Activated T-cell treated with anti-CD3 and anti-CD28 coated beads, Interleukin-2, amount 50 U/mL, for 4 hours (primary cell): ENCODE measurements at regions not wholly inside any gene's neighbourhood (a gene's known extent, or its start where the extent isn't known, plus 50 kb on each side); places are given as distances from the start of the nearest gene placed in this dataset.
"Not testable (repeated sequence)": the region's sequence is repeated elsewhere in the genome, so short reads cannot be mapped to it uniquely, and the experiment has no call there.

Experiments used
- ATAC-seq, 2 donors: fragments of 200-7000 bp; cut with Tn5 transposase; one replicate each; pipeline ENCODE4 v1.10.0; 2021
- DNase-seq: peaks from one replicate; pipeline ENCODE4 v3.0.0-alpha.2; 2020
- H3K27me3 Mint-ChIP-seq: one replicate; pipeline ENCODE4 v1.8.0; 2021; ENCODE audit warnings: low read depth, mixed read lengths
- H3K36me3 Mint-ChIP-seq: one replicate; pipeline ENCODE4 v1.8.0; 2022; ENCODE audit warnings: mixed read lengths; ENCODE audit not compliant: insufficient read depth
- H3K4me1 Mint-ChIP-seq: one replicate; pipeline ENCODE4 v1.8.0; 2021; ENCODE audit warnings: low read depth, mixed read lengths
- H3K4me3 Mint-ChIP-seq: one replicate; pipeline ENCODE4 v1.8.0; 2021; ENCODE audit warnings: mild to moderate bottlenecking, moderate library complexity, mixed read lengths
- H3K9me3 Mint-ChIP-seq: one replicate; pipeline ENCODE4 v1.8.0; 2021; ENCODE audit warnings: mixed read lengths

DNA sequence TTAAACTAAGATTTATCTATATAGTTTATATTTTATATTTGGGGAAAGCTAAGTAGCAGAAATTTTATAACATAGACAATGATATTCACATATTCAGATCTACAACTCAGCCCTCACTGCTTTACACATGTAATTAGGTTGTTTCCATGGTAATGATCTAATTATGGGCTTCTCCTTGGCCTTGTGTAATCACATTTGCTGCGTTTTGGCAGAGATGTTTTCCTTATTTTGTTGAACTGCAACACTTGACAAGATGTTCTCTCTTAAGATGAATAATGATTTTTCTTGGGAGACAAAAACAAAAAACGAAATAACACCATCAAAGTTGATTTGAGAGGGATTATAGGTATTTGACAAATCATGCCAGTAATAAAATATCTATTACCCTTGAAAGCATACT, 635.6 kb upstream of the TBL1XR1 start:
- Mint-ChIP-seq H3K4me1 (peaks cover 3% of the 10 kb centered on the region), H3K9me3 (no peaks in the 10 kb centered on the region), H3K4me3 (no peak overlapping the region), H3K27me3 (no peaks in the 10 kb centered on the region), H3K36me3 (no peaks in the 10 kb centered on the region)
- ATAC-seq, result no peak
- no peak for DNase-seq

GRCh38 chr3:177833332-177833731, 636.0 kb upstream of the TBL1XR1 start:
- Mint-ChIP-seq H3K4me1 (peaks cover 3% of the 10 kb centered on the region), H3K9me3 (no peaks in the 10 kb centered on the region), H3K27me3 (no peaks in the 10 kb centered on the region), H3K36me3 (no peaks in the 10 kb centered on the region), H3K4me3 (no peak overlapping the region)
- no peak for DNase-seq
- ATAC-seq, result no peak

DNA sequence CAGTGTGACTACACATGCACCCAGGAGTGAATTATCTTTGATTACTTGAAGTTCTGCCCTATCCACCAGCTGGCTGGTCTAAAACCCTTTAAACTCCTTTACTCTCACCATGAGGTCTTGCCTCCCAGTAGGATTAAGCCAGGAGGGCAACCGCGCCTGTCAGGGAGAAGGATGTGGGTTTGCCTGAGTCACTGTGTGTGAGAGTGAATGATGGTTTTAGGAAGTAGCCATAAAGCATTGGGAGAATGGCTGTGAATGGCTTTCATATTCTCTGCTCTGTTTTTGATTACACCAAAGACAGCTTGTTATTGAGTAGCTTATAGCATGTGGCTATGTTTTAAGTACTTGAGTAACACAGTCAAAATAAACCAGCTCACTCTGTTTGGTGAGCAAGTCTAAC, 637.7 kb upstream of the TBL1XR1 start:
- H3K4me3 Mint-ChIP-seq, result no peak overlapping the region
- no peaks in the 10 kb centered on the region for H3K27me3 Mint-ChIP-seq
- ATAC-seq, result no peak
- no peak for DNase-seq
- H3K9me3 Mint-ChIP-seq, result no peaks in the 10 kb centered on the region
- H3K4me1 Mint-ChIP-seq, result peaks cover 3% of the 10 kb centered on the region
- H3K36me3 Mint-ChIP-seq, result no peaks in the 10 kb centered on the region

DNA sequence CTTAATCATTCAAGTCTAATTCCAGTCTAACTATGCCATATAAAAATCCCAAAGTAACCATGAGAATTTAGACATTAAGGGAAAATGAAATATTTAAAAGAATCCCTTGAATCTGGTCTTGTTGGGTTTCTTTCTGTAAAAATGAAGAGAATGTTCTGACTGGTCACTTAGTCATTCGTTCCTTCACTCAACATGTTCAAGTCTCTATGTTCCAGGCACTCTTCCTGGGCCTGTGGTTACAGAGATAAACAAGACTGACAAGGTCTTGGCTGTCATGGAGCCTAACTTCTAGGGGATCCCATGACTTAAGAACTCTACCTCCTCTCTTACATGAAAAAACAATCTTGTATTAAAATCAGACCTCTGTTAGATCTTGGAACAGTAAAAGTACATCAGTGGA, 638.6 kb upstream of the TBL1XR1 start:
- Mint-ChIP-seq H3K4me1 (peaks cover 3% of the 10 kb centered on the region), H3K27me3 (no peaks in the 10 kb centered on the region), H3K36me3 (no peaks in the 10 kb centered on the region), H3K9me3 (no peaks in the 10 kb centered on the region), H3K4me3 (no peak overlapping the region)
- ATAC-seq (no peak), DNase-seq (no peak)

- peaks cover 3% of the 10 kb centered on the region for H3K4me1 Mint-ChIP-seq
- no peak overlapping the region for H3K4me3 Mint-ChIP-seq
- no peak for DNase-seq
- no peak for ATAC-seq
- no peaks in the 10 kb centered on the region for H3K27me3 Mint-ChIP-seq
- H3K9me3 Mint-ChIP-seq, result no peaks in the 10 kb centered on the region
- no peaks in the 10 kb centered on the region for H3K36me3 Mint-ChIP-seq
Measured at GRCh38 chr3:177836671-177837070, 639.4 kb upstream of the TBL1XR1 start.

- Mint-ChIP-seq H3K4me1 (peaks cover 3% of the 10 kb centered on the region), H3K4me3 (no peak overlapping the region), H3K27me3 (no peaks in the 10 kb centered on the region), H3K36me3 (no peaks in the 10 kb centered on the region), H3K9me3 (no peaks in the 10 kb centered on the region)
- no peak for DNase-seq
- no peak for ATAC-seq
Measured at GRCh38 chr3:177837951-177838655, 640.8 kb upstream of the TBL1XR1 start.

DNA sequence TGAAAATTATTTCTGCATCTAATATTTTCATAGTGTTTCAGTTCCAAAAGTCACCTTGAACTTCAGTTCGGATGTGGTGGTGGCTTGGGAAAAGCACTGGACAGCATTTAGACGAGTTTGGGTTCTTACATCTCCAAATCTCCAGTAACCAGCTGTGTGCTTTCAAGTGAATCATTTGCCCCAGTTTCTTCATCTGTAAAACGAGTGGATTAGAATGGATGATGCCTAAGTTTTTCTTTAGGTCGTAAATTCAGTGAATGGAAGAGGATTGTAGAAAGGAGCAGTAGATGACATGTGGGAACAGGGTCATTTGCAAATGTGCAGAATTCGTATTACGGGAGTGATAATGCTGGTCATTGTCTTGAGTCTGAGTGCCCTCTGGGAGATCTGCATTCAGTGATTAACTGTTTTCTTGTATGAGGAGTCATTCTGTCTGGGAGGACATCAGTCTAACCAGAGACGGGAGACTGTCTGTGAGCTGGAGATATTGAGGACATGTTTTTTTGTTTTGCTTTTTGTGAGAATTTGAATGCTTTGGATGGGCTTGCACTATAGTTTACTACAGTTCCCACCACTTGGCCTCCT, 641.6 kb upstream of the TBL1XR1 start:
- no peaks in the 10 kb centered on the region for H3K27me3 Mint-ChIP-seq
- no peak for DNase-seq
- H3K9me3 Mint-ChIP-seq, result no peaks in the 10 kb centered on the region
- ATAC-seq, result no peak
- no peaks in the 10 kb centered on the region for H3K4me1 Mint-ChIP-seq
- H3K36me3 Mint-ChIP-seq, result no peaks in the 10 kb centered on the region
- H3K4me3 Mint-ChIP-seq, result no peak overlapping the region

GRCh38 chr3:177842302-177842701, 645.0 kb upstream of the TBL1XR1 start:
- ATAC-seq (no peak), DNase-seq (no peak)
- Mint-ChIP-seq H3K4me1 (no peaks in the 10 kb centered on the region), H3K36me3 (no peaks in the 10 kb centered on the region), H3K9me3 (no peaks in the 10 kb centered on the region), H3K27me3 (no peaks in the 10 kb centered on the region), H3K4me3 (no peak overlapping the region)

DNA sequence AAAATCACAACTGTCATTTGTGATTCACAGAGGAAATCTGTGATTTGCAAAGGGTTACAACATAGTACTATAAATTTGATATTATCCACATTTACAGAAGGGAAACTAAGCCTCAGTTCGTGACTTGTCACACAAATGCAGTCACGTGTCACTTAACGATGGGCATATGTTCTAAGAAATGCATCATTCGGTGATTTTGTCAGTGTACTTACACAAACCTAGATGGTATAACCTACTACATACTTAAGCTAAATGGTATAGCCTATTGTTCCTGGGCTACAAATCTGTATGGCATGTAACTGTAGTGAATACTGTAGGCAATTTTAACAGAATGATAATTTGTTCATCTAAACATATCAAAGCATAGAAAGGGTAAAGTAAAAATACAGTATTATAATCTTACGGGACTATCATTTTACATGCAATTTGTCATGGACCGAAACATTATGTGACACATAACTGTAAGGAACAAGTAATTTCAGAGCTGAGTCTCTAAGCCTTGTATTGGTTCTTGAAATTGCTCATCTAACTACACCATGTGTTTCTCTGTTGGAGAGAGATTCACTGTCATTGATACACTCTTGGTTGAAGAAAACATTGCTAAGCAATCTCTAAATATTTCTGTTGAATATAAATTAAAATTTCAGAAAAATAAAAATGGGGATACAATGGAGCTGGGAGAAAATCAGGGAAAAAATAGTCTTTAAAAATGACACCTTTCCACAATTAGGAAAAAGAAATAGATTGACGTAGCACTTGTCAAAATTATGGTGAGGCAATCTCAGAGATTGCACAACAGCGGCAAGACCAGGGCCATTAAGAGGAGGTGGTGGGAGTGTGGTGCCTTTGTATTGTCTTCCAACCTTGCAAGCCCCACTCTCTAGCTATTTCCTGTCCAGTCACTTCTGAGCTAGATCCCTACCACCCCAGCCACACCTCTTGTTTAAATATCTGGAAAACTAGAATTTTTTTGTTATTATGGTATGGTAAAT, 645.8 kb upstream of the TBL1XR1 start:
- no peaks in the 10 kb centered on the region for H3K9me3 Mint-ChIP-seq
- peak in 1 of 2 donors; percentile 32 for ATAC-seq
- H3K4me1 Mint-ChIP-seq, result no peaks in the 10 kb centered on the region
- H3K4me3 Mint-ChIP-seq, result no peak overlapping the region
- no peak for DNase-seq
- H3K27me3 Mint-ChIP-seq, result no peaks in the 10 kb centered on the region
- H3K36me3 Mint-ChIP-seq, result no peaks in the 10 kb centered on the region

- DNase-seq (no peak), ATAC-seq (no peak)
- Mint-ChIP-seq H3K4me3 (no peak overlapping the region), H3K27me3 (peaks cover 2% of the 10 kb centered on the region), H3K4me1 (no peaks in the 10 kb centered on the region), H3K9me3 (peaks cover 2% of the 10 kb centered on the region), H3K36me3 (no peaks in the 10 kb centered on the region)
Measured at GRCh38 chr3:177852001-177852807, 654.9 kb upstream of the TBL1XR1 start.

- peaks cover 7% of the 10 kb centered on the region for H3K27me3 Mint-ChIP-seq
- H3K9me3 Mint-ChIP-seq, result peaks cover 7% of the 10 kb centered on the region
Measured at GRCh38 chr3:177855021-177855420, 657.7 kb upstream of the TBL1XR1 start.

GRCh38 chr3:177860184-177860583, 662.9 kb upstream of the TBL1XR1 start:
- ATAC-seq (no peak), DNase-seq (no peak)
- H3K36me3 Mint-ChIP-seq, result no peaks in the 10 kb centered on the region
- no peaks in the 10 kb centered on the region for H3K4me1 Mint-ChIP-seq
- peaks cover 9% of the 10 kb centered on the region for H3K27me3 Mint-ChIP-seq
- H3K9me3 Mint-ChIP-seq, result peaks cover 32% of the 10 kb centered on the region
- no peak overlapping the region for H3K4me3 Mint-ChIP-seq

More at GRCh38 chr3:177855021-177855420, 657.7 kb upstream of the TBL1XR1 start:
- Mint-ChIP-seq H3K4me1 (no peaks in the 10 kb centered on the region), H3K4me3 (no peak overlapping the region), H3K36me3 (no peaks in the 10 kb centered on the region)
- ATAC-seq (no peak), DNase-seq (no peak)

GRCh38 chr3:177862962-177863491, 665.7 kb upstream of the TBL1XR1 start:
- DNase-seq (no peak), ATAC-seq (no peak)
- H3K4me1 Mint-ChIP-seq, result no peaks in the 10 kb centered on the region
- H3K9me3 Mint-ChIP-seq, result peaks cover 26% of the 10 kb centered on the region
- no peaks in the 10 kb centered on the region for H3K36me3 Mint-ChIP-seq
- H3K4me3 Mint-ChIP-seq, result no peak overlapping the region
- H3K27me3 Mint-ChIP-seq, result peaks cover 5% of the 10 kb centered on the region

- H3K4me3 Mint-ChIP-seq, H3K36me3 Mint-ChIP-seq, H3K4me1 Mint-ChIP-seq, DNase-seq, ATAC-seq, H3K9me3 Mint-ChIP-seq, H3K27me3 Mint-ChIP-seq: not testable (repeated sequence)
Measured at GRCh38 chr3:177871267-177871666, 665.0 kb upstream of the KCNMB2 start.
